ENCODE measurements at regions not wholly inside any gene's neighbourhood (a gene's known extent, or its start where the extent isn't known, plus 50 kb on each side); places are given as distances from the start of the nearest gene placed in this dataset.

DNA sequence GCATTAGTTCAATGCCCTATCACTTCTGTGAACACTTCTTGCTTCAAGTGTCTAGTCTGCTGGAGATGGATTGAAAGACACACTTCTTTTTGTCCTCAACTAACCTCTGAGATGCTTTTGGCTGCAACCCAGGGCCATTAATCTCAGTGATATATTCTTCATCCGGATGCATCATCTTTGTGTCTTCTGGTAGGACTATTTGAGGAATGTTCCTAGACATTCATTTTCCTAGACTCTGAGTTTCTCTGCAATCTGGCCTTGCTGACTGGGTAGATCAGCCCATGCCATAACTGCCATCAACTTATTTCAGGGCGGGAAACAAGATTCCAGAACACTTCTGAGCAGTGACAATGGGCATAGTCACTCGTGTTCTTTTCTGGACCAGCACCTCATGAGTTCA, 329.4 kb downstream of the PDGFC start:
- TF ChIP-seq, protein P1, sequence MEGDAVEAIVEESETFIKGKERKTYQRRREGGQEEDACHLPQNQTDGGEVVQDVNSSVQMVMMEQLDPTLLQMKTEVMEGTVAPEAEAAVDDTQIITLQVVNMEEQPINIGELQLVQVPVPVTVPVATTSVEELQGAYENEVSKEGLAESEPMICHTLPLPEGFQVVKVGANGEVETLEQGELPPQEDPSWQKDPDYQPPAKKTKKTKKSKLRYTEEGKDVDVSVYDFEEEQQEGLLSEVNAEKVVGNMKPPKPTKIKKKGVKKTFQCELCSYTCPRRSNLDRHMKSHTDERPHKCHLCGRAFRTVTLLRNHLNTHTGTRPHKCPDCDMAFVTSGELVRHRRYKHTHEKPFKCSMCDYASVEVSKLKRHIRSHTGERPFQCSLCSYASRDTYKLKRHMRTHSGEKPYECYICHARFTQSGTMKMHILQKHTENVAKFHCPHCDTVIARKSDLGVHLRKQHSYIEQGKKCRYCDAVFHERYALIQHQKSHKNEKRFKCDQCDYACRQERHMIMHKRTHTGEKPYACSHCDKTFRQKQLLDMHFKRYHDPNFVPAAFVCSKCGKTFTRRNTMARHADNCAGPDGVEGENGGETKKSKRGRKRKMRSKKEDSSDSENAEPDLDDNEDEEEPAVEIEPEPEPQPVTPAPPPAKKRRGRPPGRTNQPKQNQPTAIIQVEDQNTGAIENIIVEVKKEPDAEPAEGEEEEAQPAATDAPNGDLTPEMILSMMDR (conservative IDR thresholded peaks at IDR 0.05): no peak
- TF ChIP-seq ZFX (IDR thresholded peaks at IDR 0.05): no peak
